ENCODE measurements at regions not wholly inside any gene's neighbourhood (a gene's known extent, or its start where the extent isn't known, plus 50 kb on each side); places are given as distances from the start of the nearest gene placed in this dataset.

DNA sequence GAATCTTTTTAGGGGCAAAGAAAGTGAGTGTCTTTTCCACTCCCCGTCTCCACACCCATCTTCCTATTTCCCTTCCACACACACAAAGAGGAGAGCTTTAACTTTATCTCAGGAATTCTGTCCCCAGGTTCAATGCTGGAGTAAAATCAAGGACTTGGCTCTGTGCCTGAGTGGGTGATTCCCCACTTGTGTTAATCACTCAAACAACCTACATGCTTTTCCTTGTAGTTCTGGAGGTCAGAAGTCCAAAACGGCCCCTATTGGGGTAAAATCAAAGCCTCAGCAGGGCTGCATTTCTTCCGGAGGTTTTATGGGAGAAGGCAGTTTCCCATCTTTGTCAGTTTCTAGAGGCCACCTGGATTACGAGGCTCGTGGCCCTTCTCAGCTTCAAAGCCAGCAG, 422.3 kb upstream of the RBFOX1 start:
- H3K4me2 ChIP-seq (ENCODE audit: extremely low read depth, insufficient read depth, low read length), result no peak overlapping the region
- no peak overlapping the region for H3K9ac ChIP-seq (ENCODE audit: insufficient read depth, low read length)
- DNase-seq (ENCODE audit: low read depth in 2 of 2), result no peak
- H3K4me1 ChIP-seq (ENCODE audit: control insufficient read depth, extremely low read depth, insufficient read depth, low read length), result no peaks in the 10 kb centered on the region
- H3K36me3 ChIP-seq (ENCODE audit: control insufficient read depth, insufficient read depth, low read length), result no peaks in the 10 kb centered on the region
- no peak overlapping the region for H3K4me3 ChIP-seq (replicated peaks in 1 of 4; ENCODE audit: control extremely low read depth in 1 of 4, insufficient read depth in 1 of 4, low read depth in 3 of 4, low read length in 4 of 4)
- no peaks in the 10 kb centered on the region for H3K79me2 ChIP-seq (ENCODE audit: control insufficient read depth, insufficient read depth, low read length)
- no peaks in the 10 kb centered on the region for H3K27me3 ChIP-seq (ENCODE audit: control insufficient read depth, insufficient read depth, low read length)
- H3K27ac ChIP-seq (ENCODE audit: insufficient read depth, low read length), result no peak overlapping the region
- TF ChIP-seq, protein P1, sequence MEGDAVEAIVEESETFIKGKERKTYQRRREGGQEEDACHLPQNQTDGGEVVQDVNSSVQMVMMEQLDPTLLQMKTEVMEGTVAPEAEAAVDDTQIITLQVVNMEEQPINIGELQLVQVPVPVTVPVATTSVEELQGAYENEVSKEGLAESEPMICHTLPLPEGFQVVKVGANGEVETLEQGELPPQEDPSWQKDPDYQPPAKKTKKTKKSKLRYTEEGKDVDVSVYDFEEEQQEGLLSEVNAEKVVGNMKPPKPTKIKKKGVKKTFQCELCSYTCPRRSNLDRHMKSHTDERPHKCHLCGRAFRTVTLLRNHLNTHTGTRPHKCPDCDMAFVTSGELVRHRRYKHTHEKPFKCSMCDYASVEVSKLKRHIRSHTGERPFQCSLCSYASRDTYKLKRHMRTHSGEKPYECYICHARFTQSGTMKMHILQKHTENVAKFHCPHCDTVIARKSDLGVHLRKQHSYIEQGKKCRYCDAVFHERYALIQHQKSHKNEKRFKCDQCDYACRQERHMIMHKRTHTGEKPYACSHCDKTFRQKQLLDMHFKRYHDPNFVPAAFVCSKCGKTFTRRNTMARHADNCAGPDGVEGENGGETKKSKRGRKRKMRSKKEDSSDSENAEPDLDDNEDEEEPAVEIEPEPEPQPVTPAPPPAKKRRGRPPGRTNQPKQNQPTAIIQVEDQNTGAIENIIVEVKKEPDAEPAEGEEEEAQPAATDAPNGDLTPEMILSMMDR (conservative IDR thresholded peaks at IDR 0.05 in 1 of 2, IDR thresholded peaks at IDR 0.05 in 1 of 2; ENCODE audit: low read depth in 1 of 2, low read length in 2 of 2), result no peak
- no peak for TF ChIP-seq EZH2 (IDR thresholded peaks at IDR 0.05; ENCODE audit: low read length, missing control alignments)
- no peak overlapping the region for H2AFZ ChIP-seq (ENCODE audit: low read length)
- no peaks in the 10 kb centered on the region for H4K20me1 ChIP-seq (ENCODE audit: control insufficient read depth, extremely low read depth, insufficient read depth, low read length)
- no peaks in the 10 kb centered on the region for H3K9me3 ChIP-seq (ENCODE audit: control insufficient read depth, insufficient read depth, low read depth, low read length)

- no peaks in the 10 kb centered on the region for H4K20me1 ChIP-seq (ENCODE audit: control insufficient read depth, extremely low read depth, insufficient read depth, low read length)
- no peak overlapping the region for H2AFZ ChIP-seq (ENCODE audit: low read length)
- H3K4me1 ChIP-seq (ENCODE audit: control insufficient read depth, extremely low read depth, insufficient read depth, low read length), result no peaks in the 10 kb centered on the region
These were observed 427.0 kb upstream of the RBFOX1 start for GRCh38 chr16:6905601-6906000.

DNA sequence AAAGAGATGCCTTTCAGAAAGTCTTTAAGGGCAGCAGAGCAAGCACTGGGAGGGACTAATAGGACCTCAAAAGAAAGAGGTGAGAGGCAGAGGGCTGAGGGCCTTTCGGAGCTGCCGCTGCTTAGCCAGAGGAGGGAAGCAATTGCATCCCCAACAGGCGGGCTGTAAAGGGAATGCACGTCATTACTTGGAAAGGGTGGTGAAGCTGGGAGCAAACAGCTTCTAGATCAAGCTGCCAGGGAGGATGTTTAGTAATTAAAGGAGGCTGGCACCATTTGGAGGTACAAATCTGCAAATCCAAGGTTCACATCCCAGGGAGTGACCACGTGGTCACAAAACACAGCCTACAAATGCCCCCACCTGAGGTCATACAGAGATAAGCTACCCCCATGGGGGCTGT, 429.0 kb upstream of the RBFOX1 start:
- Histone ChIP-seq H3K4me2 (ENCODE audit: extremely low read depth, insufficient read depth, low read length) (no peak overlapping the region), H3K4me1 (ENCODE audit: control insufficient read depth, extremely low read depth, insufficient read depth, low read length) (no peaks in the 10 kb centered on the region), H3K27ac (ENCODE audit: insufficient read depth, low read length) (no peak overlapping the region), H3K9ac (ENCODE audit: insufficient read depth, low read length) (no peak overlapping the region), H3K36me3 (ENCODE audit: control insufficient read depth, insufficient read depth, low read length) (no peaks in the 10 kb centered on the region), H3K79me2 (ENCODE audit: control insufficient read depth, insufficient read depth, low read length) (no peaks in the 10 kb centered on the region), H3K27me3 (ENCODE audit: control insufficient read depth, insufficient read depth, low read length) (no peaks in the 10 kb centered on the region), H4K20me1 (ENCODE audit: control insufficient read depth, extremely low read depth, insufficient read depth, low read length) (no peaks in the 10 kb centered on the region), H3K9me3 (ENCODE audit: control insufficient read depth, insufficient read depth, low read depth, low read length) (no peaks in the 10 kb centered on the region), H2AFZ (ENCODE audit: low read length) (no peak overlapping the region), H3K4me3 (replicated peaks in 1 of 4; ENCODE audit: control extremely low read depth in 1 of 4, insufficient read depth in 1 of 4, low read depth in 3 of 4, low read length in 4 of 4) (no peak overlapping the region)
- no peak for DNase-seq (ENCODE audit: low read depth in 2 of 2)
- TF ChIP-seq, protein P1 (conservative IDR thresholded peaks at IDR 0.05 in 1 of 2, IDR thresholded peaks at IDR 0.05 in 1 of 2; ENCODE audit: low read depth in 1 of 2, low read length in 2 of 2), result no peak
- TF ChIP-seq EZH2 (IDR thresholded peaks at IDR 0.05; ENCODE audit: low read length, missing control alignments), result no peak

More at GRCh38 chr16:6905601-6906000, 427.0 kb upstream of the RBFOX1 start:
- no peak for TF ChIP-seq EZH2 (IDR thresholded peaks at IDR 0.05; ENCODE audit: low read length, missing control alignments)
- TF ChIP-seq, protein P1 (conservative IDR thresholded peaks at IDR 0.05 in 1 of 2, IDR thresholded peaks at IDR 0.05 in 1 of 2; ENCODE audit: low read depth in 1 of 2, low read length in 2 of 2), result no peak
- H3K9me3 ChIP-seq (ENCODE audit: control insufficient read depth, insufficient read depth, low read depth, low read length), result no peaks in the 10 kb centered on the region
- H3K79me2 ChIP-seq (ENCODE audit: control insufficient read depth, insufficient read depth, low read length), result no peaks in the 10 kb centered on the region
- H3K4me2 ChIP-seq (ENCODE audit: extremely low read depth, insufficient read depth, low read length), result no peak overlapping the region
- no peak overlapping the region for H3K4me3 ChIP-seq (replicated peaks in 1 of 4; ENCODE audit: control extremely low read depth in 1 of 4, insufficient read depth in 1 of 4, low read depth in 3 of 4, low read length in 4 of 4)
- no peaks in the 10 kb centered on the region for H3K27me3 ChIP-seq (ENCODE audit: control insufficient read depth, insufficient read depth, low read length)
- no peak overlapping the region for H3K27ac ChIP-seq (ENCODE audit: insufficient read depth, low read length)
- H3K36me3 ChIP-seq (ENCODE audit: control insufficient read depth, insufficient read depth, low read length), result no peaks in the 10 kb centered on the region
- DNase-seq (ENCODE audit: low read depth in 2 of 2), result no peak
- no peak overlapping the region for H3K9ac ChIP-seq (ENCODE audit: insufficient read depth, low read length)

Measured in fibroblast of lung (primary cell).